Right lobe of liver (tissue), 4 donors: ENCODE measurements at regions not wholly inside any gene's neighbourhood (a gene's known extent, or its start where the extent isn't known, plus 50 kb on each side); places are given as distances from the start of the nearest gene placed in this dataset.

Experiments
- POLR2A ChIP-seq: fragments of 450-650 bp; IDR thresholded peaks from one replicate; pipeline ENCODE4 v1.6.1; 2017; ENCODE audit warnings: antibody characterized with exemption, mild to moderate bottlenecking
- TF ChIP-seq, protein P1 (sequence below), 4 donors: fragments of 200-600 bp in 3 of 4; fragments of 450-650 bp in 1 of 4; IDR thresholded peaks; one replicate each; pipeline versions ENCODE4 v1.5.1 to v1.8.0; 2016 to 2022; ENCODE audit warnings: antibody characterized with exemption in 4 of 4, mild to moderate bottlenecking in 2 of 4
- donor health status: DM: no; HTN: no; CAD: no.
- donor health status: DM: no; HTN: no; CAD: no.
- donor health status: DM: no; HTN: yes; CAD: no.

GRCh38 chr10:8181496-8182157 is 127.1 kb downstream of the GATA3 start:
- TF ChIP-seq, protein P1, sequence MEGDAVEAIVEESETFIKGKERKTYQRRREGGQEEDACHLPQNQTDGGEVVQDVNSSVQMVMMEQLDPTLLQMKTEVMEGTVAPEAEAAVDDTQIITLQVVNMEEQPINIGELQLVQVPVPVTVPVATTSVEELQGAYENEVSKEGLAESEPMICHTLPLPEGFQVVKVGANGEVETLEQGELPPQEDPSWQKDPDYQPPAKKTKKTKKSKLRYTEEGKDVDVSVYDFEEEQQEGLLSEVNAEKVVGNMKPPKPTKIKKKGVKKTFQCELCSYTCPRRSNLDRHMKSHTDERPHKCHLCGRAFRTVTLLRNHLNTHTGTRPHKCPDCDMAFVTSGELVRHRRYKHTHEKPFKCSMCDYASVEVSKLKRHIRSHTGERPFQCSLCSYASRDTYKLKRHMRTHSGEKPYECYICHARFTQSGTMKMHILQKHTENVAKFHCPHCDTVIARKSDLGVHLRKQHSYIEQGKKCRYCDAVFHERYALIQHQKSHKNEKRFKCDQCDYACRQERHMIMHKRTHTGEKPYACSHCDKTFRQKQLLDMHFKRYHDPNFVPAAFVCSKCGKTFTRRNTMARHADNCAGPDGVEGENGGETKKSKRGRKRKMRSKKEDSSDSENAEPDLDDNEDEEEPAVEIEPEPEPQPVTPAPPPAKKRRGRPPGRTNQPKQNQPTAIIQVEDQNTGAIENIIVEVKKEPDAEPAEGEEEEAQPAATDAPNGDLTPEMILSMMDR (IDR thresholded peaks at IDR 0.05) = no peak
- no peak for TF ChIP-seq POLR2A
